ENCODE measurements at regions not wholly inside any gene's neighbourhood (a gene's known extent, or its start where the extent isn't known, plus 50 kb on each side); places are given as distances from the start of the nearest gene placed in this dataset.

DNA sequence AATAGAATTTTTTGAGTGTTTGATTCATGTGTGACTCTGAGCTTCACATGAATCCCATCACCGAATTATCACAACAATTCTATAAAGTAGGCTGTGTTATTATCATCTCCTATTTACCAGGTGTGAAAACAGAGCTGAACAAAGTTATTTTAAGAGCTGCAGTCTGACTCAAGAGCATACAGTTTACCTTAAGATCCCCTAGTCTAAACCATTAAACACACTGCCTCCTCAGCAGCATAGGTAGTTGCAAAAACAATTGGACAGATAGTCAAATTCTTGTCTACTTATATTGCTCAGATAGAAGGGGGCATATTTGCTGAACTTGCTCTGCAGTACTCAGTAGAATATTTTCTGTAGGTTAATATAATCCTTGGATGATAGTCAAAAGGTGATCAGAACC lies 219.8 kb upstream of the ATP2B1 start:
- peak overlapping the region; percentile 71 for H3K9ac ChIP-seq (ENCODE audit: control insufficient read depth, insufficient read depth, low read length)
- 0% methylated on average over 1 of the region's 1 CpG for WGBS (ENCODE audit: insufficient coverage, insufficient replicate concordance, low lambda C conversion rate, missing lambda C conversion rate)
- RAD21 ChIA-PET (ENCODE audit: unreplicated experiment) = interaction anchor here (1.0 to 4.0 kb wide), 22 partner anchors 8 to 385 kb away, joined by 3 to 58 read pairs (median 8); partner anchors contain the start of gene ATP2B1
- peak overlapping the region; percentile 70 for H2AFZ ChIP-seq (ENCODE audit: control insufficient read depth, low read depth, low read length)
- no peaks in the 10 kb centered on the region for H3K9me3 ChIP-seq (replicated peaks; ENCODE audit: control insufficient read depth, insufficient read depth, low read length)
- no peak for DNase-seq (ENCODE audit: low read depth, low spot score)
- POLR2A ChIA-PET = interaction anchor here (0.9 to 3.4 kb wide), 13 partner anchors 15 to 222 kb away, joined by 3 to 18 read pairs (median 5); partner anchors contain the start of gene ATP2B1
- SMC1A ChIA-PET (ENCODE audit: uncharacterized antibody, unreplicated experiment) = interaction anchor here (0.8 to 13.3 kb wide), 24 partner anchors 8 to 384 kb away, joined by 3 to 154 read pairs (median 4); no protein-coding TSS in a partner anchor
- H4K20me1 ChIP-seq (ENCODE audit: control insufficient read depth, insufficient read depth) = no peaks in the 10 kb centered on the region
- peak overlapping the region; percentile 96 for H3K27ac ChIP-seq (ENCODE audit: control insufficient read depth, insufficient read depth)
- peaks cover 6% of the 10 kb centered on the region for H3K79me2 ChIP-seq (ENCODE audit: control insufficient read depth, insufficient read depth, low read length)
- H3K4me1 ChIP-seq (ENCODE audit: control insufficient read depth, insufficient read depth, low read length) = peaks cover 3% of the 10 kb centered on the region; the same call in 1 of the 2 replicates
- ATAC-seq = peak; percentile 60
- CTCF ChIA-PET = interaction anchor here (0.7 to 3.8 kb wide), 10 partner anchors 8 to 227 kb away, joined by 3 to 22 read pairs (median 5); partner anchors contain the start of gene ATP2B1
- in situ Hi-C loops (cut with MboI) (no loop called here), intact Hi-C loops (cut with micrococcal nuclease; ENCODE audit: unreplicated experiment) (loop anchor here (5.0 kb wide), 1 partner anchor 66 kb away; no protein-coding TSS in a partner anchor)
- BruUV-seq (replicated peaks) = no TSS peak
- H3K27me3 ChIP-seq (replicated peaks in 1 of 2; ENCODE audit: control insufficient read depth in 2 of 2, insufficient read depth in 2 of 2, low read length in 1 of 2) = no peaks in the 10 kb centered on the region
- TF ChIP-seq EED (IDR thresholded peaks at IDR 0.05; ENCODE audit: low read depth) (no peak), NBN (IDR thresholded peaks at IDR 0.05) (no peak), ATF7 (IDR thresholded peaks at IDR 0.05; ENCODE audit: low read depth) (no peak), MEF2A (IDR thresholded peaks at IDR 0.05; ENCODE audit: insufficient read depth, low read depth, low read length) (peak; percentile 48; the same call in 1 of the 2 replicates), EP300 (IDR thresholded peaks at IDR 0.05; ENCODE audit: borderline replicate concordance in 1 of 2, control insufficient read depth in 1 of 2, low read depth in 2 of 2, low read length in 2 of 2) (0 out of 4 replicates have a peak, but pooled peaks of 1 of the 2 experiments have one; percentile 37), POLR2AphosphoS2 (IDR thresholded peaks at IDR 0.05; ENCODE audit: low read depth, low read length) (0 out of 2 replicates have a peak, but pooled peaks have one; percentile 38), SMC3 (IDR thresholded peaks at IDR 0.05; ENCODE audit: borderline replicate concordance, low read length) (0 out of 2 replicates have a peak, but pooled peaks have one; percentile 16), BMI1 (IDR thresholded peaks at IDR 0.05; ENCODE audit: borderline replicate concordance) (no peak)
- peak overlapping the region; percentile 84 for H3K4me2 ChIP-seq (ENCODE audit: control insufficient read depth, insufficient read depth)
- FAIRE-seq = no peak
- no peaks in the 10 kb centered on the region for H3K36me3 ChIP-seq (ENCODE audit: control insufficient read depth in 2 of 2, insufficient read depth in 2 of 2, low read length in 1 of 2)
- peak overlapping the region; percentile 34; the same call in 1 of the 2 replicates for H3K4me3 ChIP-seq

Data from GM12878 (cell line).